DND-41 (cell line): ENCODE measurements at regions not wholly inside any gene's neighbourhood (a gene's known extent, or its start where the extent isn't known, plus 50 kb on each side); places are given as distances from the start of the nearest gene placed in this dataset.

Experiments
- ATAC-seq: fragments of 200-7000 bp; cut with Tn5 transposase; 3 replicates; pipeline ENCODE4 v1.9.1; 2021; ENCODE audit warnings: low read depth; ENCODE audit not compliant: insufficient read depth
- DNase-seq: peaks from one replicate; pipeline ENCODE4 v3.0.0-alpha.2; 2020
- H2AFZ ChIP-seq: 2 replicates; pipeline ENCODE4 v1.6.0; 2012; ENCODE audit warnings: low read depth, low read length
- H3K27ac ChIP-seq: 2 replicates; pipeline ENCODE4 v1.5.1; 2012; ENCODE audit warnings: low read length, inconsistent platforms
- H3K27me3 ChIP-seq: fragments of 200-600 bp; sonication (generic); 2 replicates; pipeline ENCODE4 v1.6.0; 2012; ENCODE audit warnings: low read length, mild to moderate bottlenecking, inconsistent platforms; ENCODE audit not compliant: insufficient read depth, poor library complexity
- H3K36me3 ChIP-seq: 2 replicates; pipeline ENCODE4 v1.5.1; 2012; ENCODE audit warnings: low read length, inconsistent platforms; ENCODE audit not compliant: insufficient read depth
- H3K4me1 ChIP-seq: 2 replicates; pipeline ENCODE4 v1.5.1; 2012; ENCODE audit warnings: mild to moderate bottlenecking, low read length; ENCODE audit not compliant: insufficient read depth
- H3K4me2 ChIP-seq: 2 replicates; pipeline ENCODE4 v1.6.0; 2012; ENCODE audit warnings: mild to moderate bottlenecking, moderate library complexity, low read length, inconsistent platforms; ENCODE audit not compliant: insufficient read depth
- H3K4me3 ChIP-seq, 2 experiments: fragments of 200-600 bp in 1 of 2; shearing (Covaris generic) in 1 of 2; 2 replicates each; pipeline ENCODE4 v1.5.1; 2012 to 2016; ENCODE audit warnings: inconsistent platforms in 2 of 2, low read length in 2 of 2, mild to moderate bottlenecking in 2 of 2, low read depth in 1 of 2, moderate library complexity in 1 of 2
- H3K79me2 ChIP-seq: 2 replicates; pipeline ENCODE4 v1.6.0; 2012; ENCODE audit warnings: low read length, inconsistent platforms; ENCODE audit not compliant: insufficient read depth
- H3K9ac ChIP-seq: 2 replicates; pipeline ENCODE4 v1.6.0; 2012; ENCODE audit warnings: low read depth, mild to moderate bottlenecking, inconsistent platforms, low read length, moderate library complexity
- H3K9me3 ChIP-seq: 2 replicates; pipeline ENCODE4 v1.5.1; 2012; ENCODE audit warnings: low read length, moderate library complexity, mild to moderate bottlenecking, inconsistent platforms; ENCODE audit not compliant: insufficient read depth, severe bottlenecking
- H4K20me1 ChIP-seq: 2 replicates; pipeline ENCODE4 v1.6.0; 2012; ENCODE audit warnings: low read length; ENCODE audit not compliant: insufficient read depth
- EZH2 ChIP-seq: IDR thresholded peaks from 3 replicates; pipeline ENCODE4 v1.6.1; 2012; ENCODE audit warnings: borderline replicate concordance, low read depth, mild to moderate bottlenecking, moderate library complexity, low read length, inconsistent platforms; ENCODE audit not compliant: severe bottlenecking
- TF ChIP-seq, protein P1 (sequence below): IDR thresholded peaks from 2 replicates; pipeline ENCODE4 v1.5.1; 2012; ENCODE audit warnings: borderline replicate concordance, low read length, moderate library complexity, mild to moderate bottlenecking; ENCODE audit not compliant: poor library complexity, severe bottlenecking; ENCODE audit errors: extremely low read depth

DNA sequence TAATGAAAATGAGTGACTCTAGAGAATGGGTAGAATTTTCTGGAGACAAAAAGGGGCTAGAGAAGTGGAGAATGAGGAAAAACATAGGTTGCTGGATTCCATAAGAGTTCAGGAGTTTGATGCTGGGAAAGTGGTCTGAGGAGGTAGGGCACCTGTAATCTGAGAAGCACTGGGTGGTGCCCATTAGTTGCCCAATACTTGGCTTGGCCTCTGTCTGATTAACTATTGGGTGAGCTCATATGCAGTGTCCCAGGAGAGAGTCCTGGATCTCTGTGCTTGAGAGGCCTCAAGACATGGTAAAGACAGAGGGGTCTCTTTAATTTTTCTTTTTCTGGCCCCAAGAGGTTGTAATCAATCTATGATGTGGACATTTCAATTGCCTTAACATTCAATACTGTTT lies 390.1 kb downstream of the TDRD3 start:
- no peak overlapping the region for H3K27ac ChIP-seq
- ATAC-seq = no peak
- H3K9ac ChIP-seq = no peak overlapping the region
- no peak overlapping the region for H3K4me3 ChIP-seq
- H3K4me1 ChIP-seq = no peaks in the 10 kb centered on the region
- TF ChIP-seq, protein P1, sequence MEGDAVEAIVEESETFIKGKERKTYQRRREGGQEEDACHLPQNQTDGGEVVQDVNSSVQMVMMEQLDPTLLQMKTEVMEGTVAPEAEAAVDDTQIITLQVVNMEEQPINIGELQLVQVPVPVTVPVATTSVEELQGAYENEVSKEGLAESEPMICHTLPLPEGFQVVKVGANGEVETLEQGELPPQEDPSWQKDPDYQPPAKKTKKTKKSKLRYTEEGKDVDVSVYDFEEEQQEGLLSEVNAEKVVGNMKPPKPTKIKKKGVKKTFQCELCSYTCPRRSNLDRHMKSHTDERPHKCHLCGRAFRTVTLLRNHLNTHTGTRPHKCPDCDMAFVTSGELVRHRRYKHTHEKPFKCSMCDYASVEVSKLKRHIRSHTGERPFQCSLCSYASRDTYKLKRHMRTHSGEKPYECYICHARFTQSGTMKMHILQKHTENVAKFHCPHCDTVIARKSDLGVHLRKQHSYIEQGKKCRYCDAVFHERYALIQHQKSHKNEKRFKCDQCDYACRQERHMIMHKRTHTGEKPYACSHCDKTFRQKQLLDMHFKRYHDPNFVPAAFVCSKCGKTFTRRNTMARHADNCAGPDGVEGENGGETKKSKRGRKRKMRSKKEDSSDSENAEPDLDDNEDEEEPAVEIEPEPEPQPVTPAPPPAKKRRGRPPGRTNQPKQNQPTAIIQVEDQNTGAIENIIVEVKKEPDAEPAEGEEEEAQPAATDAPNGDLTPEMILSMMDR = no peak
- TF ChIP-seq EZH2 = no peak
- H3K27me3 ChIP-seq = no peaks in the 10 kb centered on the region
- H4K20me1 ChIP-seq = no peaks in the 10 kb centered on the region
- no peak overlapping the region for H2AFZ ChIP-seq
- H3K36me3 ChIP-seq = no peaks in the 10 kb centered on the region
- no peak overlapping the region for H3K4me2 ChIP-seq
- no peak for DNase-seq
- H3K79me2 ChIP-seq = no peaks in the 10 kb centered on the region
- H3K9me3 ChIP-seq = no peaks in the 10 kb centered on the region

DNA sequence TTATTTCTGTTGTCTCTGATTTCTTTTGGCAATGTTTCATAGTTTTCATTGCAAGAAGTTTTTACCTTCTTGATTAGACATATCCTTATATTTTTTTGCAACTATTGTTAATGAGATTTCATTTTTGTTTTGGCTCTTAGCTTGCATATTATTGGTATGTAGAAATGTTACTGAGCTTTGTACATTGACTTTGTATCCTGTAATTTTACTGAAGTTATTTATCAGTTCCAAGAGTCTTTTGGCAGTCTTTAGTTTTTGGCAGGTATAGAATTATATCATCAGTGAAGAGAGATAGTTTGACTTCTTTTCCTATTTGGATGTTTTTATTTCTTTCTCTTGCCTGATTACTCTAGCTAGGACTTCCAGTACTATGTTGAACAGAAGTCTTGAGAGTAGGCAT lies 375.7 kb downstream of the TDRD3 start:
- TF ChIP-seq EZH2 = no peak
- TF ChIP-seq, protein P1 = no peak
- Histone ChIP-seq H3K79me2 (no peaks in the 10 kb centered on the region), H3K4me3 (no peak overlapping the region), H3K9me3 (no peaks in the 10 kb centered on the region), H3K4me2 (no peak overlapping the region), H3K27me3 (no peaks in the 10 kb centered on the region), H3K27ac (no peak overlapping the region), H4K20me1 (no peaks in the 10 kb centered on the region), H3K9ac (no peak overlapping the region), H2AFZ (no peak overlapping the region), H3K4me1 (no peaks in the 10 kb centered on the region), H3K36me3 (no peaks in the 10 kb centered on the region)
- no peak for DNase-seq
- no peak for ATAC-seq

GRCh38 chr13:60765700-60766411 lies 368.8 kb downstream of the TDRD3 start:
- Histone ChIP-seq H3K9me3 (no peaks in the 10 kb centered on the region), H3K79me2 (no peaks in the 10 kb centered on the region), H3K27me3 (no peaks in the 10 kb centered on the region), H3K4me3 (no peak overlapping the region), H2AFZ (no peak overlapping the region), H3K27ac (no peak overlapping the region), H3K4me1 (no peaks in the 10 kb centered on the region), H3K4me2 (no peak overlapping the region), H3K9ac (no peak overlapping the region), H3K36me3 (no peaks in the 10 kb centered on the region), H4K20me1 (no peaks in the 10 kb centered on the region)
- TF ChIP-seq EZH2 = no peak
- TF ChIP-seq, protein P1 = no peak
- ATAC-seq = no peak
- no peak for DNase-seq

GRCh38 chr13:60759499-60759898 lies 362.5 kb downstream of the TDRD3 start:
- DNase-seq (no peak), ATAC-seq (no peak)
- H2AFZ ChIP-seq = no peak overlapping the region
- H3K36me3 ChIP-seq = no peaks in the 10 kb centered on the region
- H4K20me1 ChIP-seq = no peaks in the 10 kb centered on the region
- H3K27me3 ChIP-seq = no peaks in the 10 kb centered on the region
- no peak overlapping the region for H3K27ac ChIP-seq
- no peaks in the 10 kb centered on the region for H3K9me3 ChIP-seq
- no peak overlapping the region for H3K9ac ChIP-seq
- no peak for TF ChIP-seq EZH2
- TF ChIP-seq, protein P1 = no peak
- H3K4me1 ChIP-seq = no peaks in the 10 kb centered on the region
- H3K79me2 ChIP-seq = no peaks in the 10 kb centered on the region
- H3K4me3 ChIP-seq = no peak overlapping the region
- no peak overlapping the region for H3K4me2 ChIP-seq
